Ishikawa (cell line): ENCODE measurements at regions not wholly inside any gene's neighbourhood (a gene's known extent, or its start where the extent isn't known, plus 50 kb on each side); places are given as distances from the start of the nearest gene placed in this dataset.

ENCODE experiments used
- CEBPB ChIP-seq: IDR thresholded peaks from 2 replicates; pipeline ENCODE4 v1.6.1; 2012
- CREB1 ChIP-seq: IDR thresholded peaks from 2 replicates; pipeline ENCODE4 v1.6.1; 2012; ENCODE audit warnings: low read depth
- EGR1 ChIP-seq: IDR thresholded peaks from 2 replicates; pipeline ENCODE4 v1.6.1; 2012
- EP300 ChIP-seq: IDR thresholded peaks from 2 replicates; pipeline ENCODE4 v1.6.1; 2012; ENCODE audit warnings: borderline replicate concordance
- FOXM1 ChIP-seq: IDR thresholded peaks from 2 replicates; pipeline ENCODE4 v1.6.1; 2012; ENCODE audit warnings: low read depth, borderline replicate concordance
- MAX ChIP-seq: IDR thresholded peaks from 2 replicates; pipeline ENCODE4 v1.6.1; 2012
- NFIC ChIP-seq: IDR thresholded peaks from 2 replicates; pipeline ENCODE4 v1.6.1; 2012
- RAD21 ChIP-seq: IDR thresholded peaks from 2 replicates; pipeline ENCODE4 v1.6.1; 2012; ENCODE audit warnings: low read depth
- REST ChIP-seq: IDR thresholded peaks from 2 replicates; pipeline ENCODE4 v1.6.1; 2012; ENCODE audit warnings: low read depth, mild to moderate bottlenecking
- TAF1 ChIP-seq: IDR thresholded peaks from 2 replicates; pipeline ENCODE4 v1.6.1; 2012; ENCODE audit warnings: low read depth, mild to moderate bottlenecking
- TCF12 ChIP-seq: IDR thresholded peaks from 2 replicates; pipeline ENCODE4 v1.6.1; 2012; ENCODE audit warnings: low read depth
- TEAD4 ChIP-seq: IDR thresholded peaks from 2 replicates; pipeline ENCODE4 v1.6.1; 2012
- USF1 ChIP-seq: IDR thresholded peaks from 2 replicates; pipeline ENCODE4 v1.6.1; 2012
- YY1 ChIP-seq: IDR thresholded peaks from 2 replicates; pipeline ENCODE4 v1.6.1; 2012; ENCODE audit warnings: low read depth
- ZBTB7A ChIP-seq: IDR thresholded peaks from 2 replicates; pipeline ENCODE4 v1.6.1; 2012; ENCODE audit warnings: low read depth

- TF ChIP-seq CEBPB (no peak), CREB1 (no peak), YY1 (no peak), TAF1 (no peak), ZBTB7A (no peak)
Measured at GRCh38 chr7:127530148-127530547, 55.2 kb downstream of the GCC1 start.

GRCh38 chr7:127527561-127527960 is 57.8 kb downstream of the GCC1 start:
- TF ChIP-seq CEBPB = no peak
- TF ChIP-seq REST = no peak
- no peak for TF ChIP-seq YY1
- no peak for TF ChIP-seq ZBTB7A
- no peak for TF ChIP-seq FOXM1
- TF ChIP-seq USF1 = no peak

- TF ChIP-seq TEAD4 (no peak), CREB1 (no peak), TAF1 (no peak), TCF12 (no peak), NFIC (no peak), EGR1 (no peak), ZBTB7A (no peak), MAX (no peak), YY1 (no peak), USF1 (no peak), CEBPB (no peak), EP300 (no peak), FOXM1 (no peak)
Measured at GRCh38 chr7:127525866-127526480, 59.4 kb downstream of the GCC1 start.

GRCh38 chr7:127516320-127516719 is 69.1 kb downstream of the GCC1 start:
- TF ChIP-seq CEBPB = no peak
- no peak for TF ChIP-seq NFIC
- no peak for TF ChIP-seq RAD21
- no peak for TF ChIP-seq YY1
- no peak for TF ChIP-seq USF1
- TF ChIP-seq EP300 = no peak

GRCh38 chr7:127514499-127514898 is 70.9 kb downstream of the GCC1 start:
- TF ChIP-seq MAX (no peak), EP300 (no peak), RAD21 (peak; percentile 59)

- no peak for TF ChIP-seq USF1
- no peak for TF ChIP-seq ZBTB7A
- TF ChIP-seq YY1 = no peak
- TF ChIP-seq CEBPB = no peak
- TF ChIP-seq EP300 = no peak
- TF ChIP-seq MAX = no peak
- no peak for TF ChIP-seq TCF12
- TF ChIP-seq TAF1 = no peak
Measured at GRCh38 chr7:127513311-127513710, 72.1 kb downstream of the GCC1 start.

- no peak for TF ChIP-seq ZBTB7A
- no peak for TF ChIP-seq EGR1
- no peak for TF ChIP-seq CREB1
- TF ChIP-seq TEAD4 = no peak
- TF ChIP-seq TCF12 = no peak
- no peak for TF ChIP-seq REST
- TF ChIP-seq RAD21 = no peak
- TF ChIP-seq EP300 = no peak
- TF ChIP-seq FOXM1 = no peak
- TF ChIP-seq USF1 = no peak
- no peak for TF ChIP-seq YY1
- no peak for TF ChIP-seq NFIC
- TF ChIP-seq MAX = no peak
- TF ChIP-seq TAF1 = no peak
Measured at GRCh38 chr7:127512663-127513062, 72.7 kb downstream of the GCC1 start.
